Upper lobe of left lung (tissue), 4 donors: ENCODE measurements at regions not wholly inside any gene's neighbourhood (a gene's known extent, or its start where the extent isn't known, plus 50 kb on each side); places are given as distances from the start of the nearest gene placed in this dataset.

Source experiments
- CTCF ChIP-seq, 6 experiments: fragments of 450-650 bp in 4 of 6; fragments of 200-600 bp in 2 of 6; sonication (generic) in 2 of 6; IDR thresholded peaks; one replicate each; pipeline ENCODE4 v1.5.1; 2016 to 2019; ENCODE audit warnings: antibody characterized with exemption in 6 of 6
- EP300 ChIP-seq, 4 donors: sonication (generic); formaldehyde crosslinking; IDR thresholded peaks; one replicate each; pipeline ENCODE4 v1.5.1; 2017; ENCODE audit warnings: antibody characterized with exemption in 4 of 4, control low read depth in 2 of 4
- POLR2AphosphoS5 ChIP-seq, 2 donors: sonication (generic); formaldehyde crosslinking; IDR thresholded peaks; one replicate each; pipeline ENCODE4 v1.5.1; 2017; ENCODE audit warnings: antibody characterized with exemption in 2 of 2

GRCh38 chr7:41507686-41508268 is 195.1 kb downstream of the INHBA start:
- TF ChIP-seq CTCF (IDR thresholded peaks at IDR 0.05) (no peak), POLR2AphosphoS5 (IDR thresholded peaks at IDR 0.05) (no peak), EP300 (IDR thresholded peaks at IDR 0.05) (no peak)
